Body of pancreas (tissue), 4 donors: ENCODE measurements at regions not wholly inside any gene's neighbourhood (a gene's known extent, or its start where the extent isn't known, plus 50 kb on each side); places are given as distances from the start of the nearest gene placed in this dataset.

ENCODE experiments used
- POLR2A ChIP-seq, 3 donors: fragments of 450-650 bp; IDR thresholded peaks; one replicate each; pipeline ENCODE4 v1.6.1; 2016; ENCODE audit warnings: antibody characterized with exemption in 3 of 3, mild to moderate bottlenecking in 2 of 3
- TF ChIP-seq, protein P1 (sequence below), 7 experiments: fragments of 450-650 bp in 4 of 7; fragments of 200-600 bp in 3 of 7; sonication (generic) in 3 of 7; IDR thresholded peaks; one replicate each; pipeline ENCODE4 v1.5.1; 2016 to 2019; ENCODE audit warnings: antibody characterized with exemption in 7 of 7

DNA sequence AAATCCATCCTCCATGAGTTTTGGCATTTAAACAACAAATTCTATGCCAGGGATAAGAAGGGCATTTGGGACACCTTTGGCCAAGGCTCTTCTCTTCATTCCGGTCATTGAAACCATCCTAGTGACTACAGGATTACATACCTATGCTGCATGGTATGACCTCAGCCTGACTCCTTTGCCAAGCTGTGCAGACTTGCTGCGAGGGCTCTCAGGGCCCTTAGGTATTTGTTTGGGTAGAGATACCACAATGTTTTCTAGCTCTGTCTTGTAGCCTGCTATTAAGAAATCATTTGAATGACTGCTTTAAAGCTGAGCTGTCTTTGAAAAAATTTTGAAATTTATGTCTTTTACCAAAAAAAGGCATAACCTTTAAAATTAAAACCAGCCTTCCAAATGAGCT is 749.8 kb upstream of the SGO1 start:
- TF ChIP-seq, protein P1, sequence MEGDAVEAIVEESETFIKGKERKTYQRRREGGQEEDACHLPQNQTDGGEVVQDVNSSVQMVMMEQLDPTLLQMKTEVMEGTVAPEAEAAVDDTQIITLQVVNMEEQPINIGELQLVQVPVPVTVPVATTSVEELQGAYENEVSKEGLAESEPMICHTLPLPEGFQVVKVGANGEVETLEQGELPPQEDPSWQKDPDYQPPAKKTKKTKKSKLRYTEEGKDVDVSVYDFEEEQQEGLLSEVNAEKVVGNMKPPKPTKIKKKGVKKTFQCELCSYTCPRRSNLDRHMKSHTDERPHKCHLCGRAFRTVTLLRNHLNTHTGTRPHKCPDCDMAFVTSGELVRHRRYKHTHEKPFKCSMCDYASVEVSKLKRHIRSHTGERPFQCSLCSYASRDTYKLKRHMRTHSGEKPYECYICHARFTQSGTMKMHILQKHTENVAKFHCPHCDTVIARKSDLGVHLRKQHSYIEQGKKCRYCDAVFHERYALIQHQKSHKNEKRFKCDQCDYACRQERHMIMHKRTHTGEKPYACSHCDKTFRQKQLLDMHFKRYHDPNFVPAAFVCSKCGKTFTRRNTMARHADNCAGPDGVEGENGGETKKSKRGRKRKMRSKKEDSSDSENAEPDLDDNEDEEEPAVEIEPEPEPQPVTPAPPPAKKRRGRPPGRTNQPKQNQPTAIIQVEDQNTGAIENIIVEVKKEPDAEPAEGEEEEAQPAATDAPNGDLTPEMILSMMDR (IDR thresholded peaks at IDR 0.05), result no peak
- no peak for TF ChIP-seq POLR2A (IDR thresholded peaks at IDR 0.05)
